ENCODE measurements at regions not wholly inside any gene's neighbourhood (a gene's known extent, or its start where the extent isn't known, plus 50 kb on each side); places are given as distances from the start of the nearest gene placed in this dataset.

- TF ChIP-seq POLR2A (IDR thresholded peaks at IDR 0.05), result no peak
- TF ChIP-seq EP300 (IDR thresholded peaks at IDR 0.05), result no peak
- TF ChIP-seq, protein P1, sequence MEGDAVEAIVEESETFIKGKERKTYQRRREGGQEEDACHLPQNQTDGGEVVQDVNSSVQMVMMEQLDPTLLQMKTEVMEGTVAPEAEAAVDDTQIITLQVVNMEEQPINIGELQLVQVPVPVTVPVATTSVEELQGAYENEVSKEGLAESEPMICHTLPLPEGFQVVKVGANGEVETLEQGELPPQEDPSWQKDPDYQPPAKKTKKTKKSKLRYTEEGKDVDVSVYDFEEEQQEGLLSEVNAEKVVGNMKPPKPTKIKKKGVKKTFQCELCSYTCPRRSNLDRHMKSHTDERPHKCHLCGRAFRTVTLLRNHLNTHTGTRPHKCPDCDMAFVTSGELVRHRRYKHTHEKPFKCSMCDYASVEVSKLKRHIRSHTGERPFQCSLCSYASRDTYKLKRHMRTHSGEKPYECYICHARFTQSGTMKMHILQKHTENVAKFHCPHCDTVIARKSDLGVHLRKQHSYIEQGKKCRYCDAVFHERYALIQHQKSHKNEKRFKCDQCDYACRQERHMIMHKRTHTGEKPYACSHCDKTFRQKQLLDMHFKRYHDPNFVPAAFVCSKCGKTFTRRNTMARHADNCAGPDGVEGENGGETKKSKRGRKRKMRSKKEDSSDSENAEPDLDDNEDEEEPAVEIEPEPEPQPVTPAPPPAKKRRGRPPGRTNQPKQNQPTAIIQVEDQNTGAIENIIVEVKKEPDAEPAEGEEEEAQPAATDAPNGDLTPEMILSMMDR (IDR thresholded peaks at IDR 0.05), result no peak
- no peak for TF ChIP-seq POLR2AphosphoS5 (IDR thresholded peaks at IDR 0.05)
Observed at GRCh38 chr4:152187693-152188092, 348.2 kb downstream of the FBXW7 start.

Measured in upper lobe of left lung (tissue), 4 donors.